Activated CD4-positive, alpha-beta T cell treated with anti-CD3 and anti-CD28 coated beads, Interleukin-2, Interleukin-4, amounts not matched to agents 100 ng/mL and 50 ng/mL, durations not matched to agents 16 hours and 8 hours (primary cell): ENCODE measurements at regions not wholly inside any gene's neighbourhood (a gene's known extent, or its start where the extent isn't known, plus 50 kb on each side); places are given as distances from the start of the nearest gene placed in this dataset.
"Not testable (repeated sequence)": the region's sequence is repeated elsewhere in the genome, so short reads cannot be mapped to it uniquely, and the experiment has no call there.

ENCODE experiments used
- DNase-seq: peaks from one replicate; pipeline ENCODE4 v3.0.0-alpha.2; 2020; ENCODE audit warnings: low spot score

- no peak for DNase-seq
These were observed 206.1 kb upstream of the GADL1 start for GRCh38 chr3:31100519-31100918.

- not testable (repeated sequence) for DNase-seq
These were observed 206.8 kb upstream of the GADL1 start for GRCh38 chr3:31101285-31101684.

- peak; percentile 24 for DNase-seq
These were observed 207.9 kb upstream of the GADL1 start for GRCh38 chr3:31102196-31102879.

- DNase-seq, result no peak
These were observed 208.7 kb upstream of the GADL1 start for GRCh38 chr3:31103181-31103580.

GRCh38 chr3:31103623-31104180, 209.2 kb upstream of the GADL1 start:
- DNase-seq, result no peak

GRCh38 chr3:31105011-31105410, 210.6 kb upstream of the GADL1 start:
- DNase-seq, result no peak

GRCh38 chr3:31105438-31106077, 211.1 kb upstream of the GADL1 start:
- DNase-seq, result peak; percentile 82

GRCh38 chr3:31106204-31106603, 211.7 kb upstream of the GADL1 start:
- DNase-seq, result no peak

GRCh38 chr3:31106912-31107311, 212.5 kb upstream of the GADL1 start:
- DNase-seq, result peak; percentile 50

GRCh38 chr3:31114929-31115283, 220.4 kb upstream of the GADL1 start:
- no peak for DNase-seq

- DNase-seq, result not testable (repeated sequence)
These were observed 221.1 kb upstream of the GADL1 start for GRCh38 chr3:31115531-31115930.

GRCh38 chr3:31116651-31117050, 222.2 kb upstream of the GADL1 start:
- DNase-seq, result no peak

GRCh38 chr3:31117854-31118253, 223.4 kb upstream of the GADL1 start:
- no peak for DNase-seq

- no peak for DNase-seq
These were observed 229.9 kb upstream of the GADL1 start for GRCh38 chr3:31124373-31124772.

- DNase-seq, result no peak
These were observed 231.1 kb upstream of the GADL1 start for GRCh38 chr3:31125413-31126020.

GRCh38 chr3:31129241-31129640, 234.8 kb upstream of the GADL1 start:
- no peak for DNase-seq

GRCh38 chr3:31132132-31132769, 237.8 kb upstream of the GADL1 start:
- peak; percentile 42 for DNase-seq

- no peak for DNase-seq
These were observed 239.1 kb upstream of the GADL1 start for GRCh38 chr3:31133541-31133940.

GRCh38 chr3:31135546-31135945, 241.1 kb upstream of the GADL1 start:
- no peak for DNase-seq

- no peak for DNase-seq
These were observed 243.4 kb upstream of the GADL1 start for GRCh38 chr3:31137718-31138465.

- DNase-seq, result no peak
These were observed 246.0 kb upstream of the GADL1 start for GRCh38 chr3:31140470-31140869.

GRCh38 chr3:31142139-31142538, 247.7 kb upstream of the GADL1 start:
- no peak for DNase-seq
